Activated CD8-positive, alpha-beta memory T cell treated with anti-CD3 and anti-CD28 coated beads, Interleukin-2, amount 50 U/mL, for 4 hours (primary cell): ENCODE measurements at regions not wholly inside any gene's neighbourhood (a gene's known extent, or its start where the extent isn't known, plus 50 kb on each side); places are given as distances from the start of the nearest gene placed in this dataset.
"Not testable (repeated sequence)": the region's sequence is repeated elsewhere in the genome, so short reads cannot be mapped to it uniquely, and the experiment has no call there.

Experiments used
- DNase-seq: peaks from one replicate; pipeline ENCODE4 v3.0.0-alpha.2; 2020

DNA sequence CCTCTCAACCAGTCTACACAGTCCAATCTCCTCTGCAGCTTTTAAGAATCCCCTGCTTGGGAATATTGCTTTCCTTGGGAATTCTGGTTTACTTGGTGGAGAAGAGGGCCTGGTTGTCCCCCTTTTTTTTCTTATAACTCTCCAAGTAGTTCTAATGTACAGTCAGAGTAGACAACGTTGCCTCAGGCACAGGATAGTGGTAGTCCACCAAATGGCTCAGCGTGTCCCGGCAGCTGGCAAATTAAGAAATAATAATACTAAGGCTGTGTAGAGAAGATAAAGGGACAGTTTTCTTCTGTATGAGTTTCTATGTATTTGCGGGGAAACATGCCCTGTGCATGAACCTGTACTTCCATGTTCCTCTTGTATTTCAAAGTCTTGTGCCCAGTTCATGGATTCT lies 145.7 kb upstream of the RREB1 start:
- DNase-seq, result no peak

- DNase-seq, result no peak
Observed at GRCh38 chr6:6962699-6963098, 145.1 kb upstream of the RREB1 start.

GRCh38 chr6:6963390-6963789 lies 144.4 kb upstream of the RREB1 start:
- not testable (repeated sequence) for DNase-seq

DNA sequence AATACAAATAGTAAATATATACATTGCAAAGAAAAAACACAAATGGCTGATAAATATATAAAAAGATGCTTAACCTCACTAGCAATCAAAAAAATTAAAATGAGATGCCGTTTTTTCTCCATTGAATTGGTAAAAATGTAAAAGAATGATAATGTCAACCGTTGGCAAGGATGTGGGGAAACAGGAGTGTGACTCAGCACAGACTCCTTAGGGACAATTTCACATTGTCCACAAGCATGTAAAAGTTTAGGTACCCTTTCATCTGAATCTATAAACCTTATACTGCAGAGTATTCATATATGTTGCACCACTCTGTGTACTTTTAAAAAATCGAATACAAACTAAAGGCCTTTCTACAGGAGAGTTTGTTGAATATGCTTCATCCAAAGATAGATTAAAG lies 143.1 kb upstream of the RREB1 start:
- no peak for DNase-seq

GRCh38 chr6:6966127-6966526 lies 141.6 kb upstream of the RREB1 start:
- DNase-seq, result no peak

DNA sequence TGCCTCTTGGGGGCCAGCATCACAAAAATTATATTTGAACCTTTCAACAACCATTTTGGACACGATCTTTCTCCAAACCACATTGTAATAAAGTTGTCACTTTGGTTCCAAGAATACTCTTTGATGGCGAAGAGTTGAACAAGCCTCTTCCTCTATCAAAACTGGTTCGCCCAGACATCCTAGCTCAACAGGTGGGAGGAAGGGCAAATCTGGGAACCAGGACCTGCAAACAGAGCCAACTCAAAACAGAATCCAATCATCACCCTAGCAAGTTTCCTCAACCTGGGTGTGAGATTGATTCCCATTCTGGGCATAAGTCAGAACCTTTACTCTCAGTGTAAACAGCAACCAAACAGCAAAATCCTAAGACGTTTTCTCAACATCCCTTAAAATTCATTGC lies 141.2 kb upstream of the RREB1 start:
- no peak for DNase-seq

DNA sequence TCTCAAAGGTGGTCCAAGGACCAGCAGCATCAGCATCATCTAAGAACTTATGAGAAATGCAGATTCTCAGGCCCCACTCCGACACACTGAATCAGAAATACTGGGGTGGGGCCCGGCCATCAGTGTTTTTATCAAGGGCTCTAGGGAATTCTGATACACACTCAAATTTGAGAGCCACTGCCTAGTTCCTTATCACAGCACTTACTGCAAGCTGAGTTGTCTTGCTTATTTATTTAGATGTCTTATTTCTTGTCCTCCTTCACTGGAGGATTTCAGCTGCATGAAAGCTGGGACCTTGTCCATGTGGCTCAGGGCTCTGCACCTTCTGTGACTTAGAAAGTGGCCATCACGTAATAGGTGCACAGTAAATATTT lies 139.4 kb upstream of the RREB1 start:
- no peak for DNase-seq

DNA sequence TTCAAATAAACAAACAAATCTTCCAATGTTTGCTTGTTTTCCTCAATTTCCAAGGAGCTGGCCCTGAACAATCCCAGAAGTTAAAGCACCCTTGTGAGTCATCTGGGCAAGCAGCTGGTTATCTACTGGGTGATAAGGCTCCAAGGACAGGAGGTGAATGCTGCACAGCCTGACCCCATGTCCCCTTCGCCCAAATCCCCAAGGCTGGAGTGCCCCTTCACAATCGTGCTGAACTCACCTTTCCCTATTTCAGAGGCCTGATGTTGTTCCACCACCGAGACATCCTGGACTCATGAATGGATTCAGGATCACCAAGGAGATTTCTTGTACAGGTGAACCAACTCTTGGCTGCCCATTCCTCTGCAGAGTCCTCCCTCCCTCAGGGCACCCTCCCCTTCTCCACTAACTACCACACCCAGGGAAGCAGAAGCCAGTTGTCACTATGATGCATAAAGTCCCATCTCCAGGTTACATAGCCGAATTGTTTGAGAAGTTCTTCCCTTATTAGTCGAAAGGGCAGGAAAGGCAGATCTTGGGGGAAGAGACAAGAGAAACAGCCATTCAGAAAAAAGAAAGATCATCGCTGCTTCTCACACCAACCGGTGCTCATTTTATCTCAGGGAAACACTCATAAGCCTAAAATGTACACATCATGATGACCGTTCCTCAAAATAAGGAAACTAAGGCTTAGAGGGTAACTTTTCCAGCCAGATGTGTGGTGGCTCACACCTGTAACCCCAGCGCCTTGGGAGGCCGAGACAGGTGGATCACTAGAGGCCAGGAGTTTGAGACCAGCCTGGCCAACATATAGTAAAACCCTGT lies 138.8 kb upstream of the RREB1 start:
- DNase-seq, result no peak

- no peak for DNase-seq
Observed at GRCh38 chr6:6969761-6970223, 138.0 kb upstream of the RREB1 start.

GRCh38 chr6:6970851-6971250 lies 136.9 kb upstream of the RREB1 start:
- DNase-seq, result no peak

DNA sequence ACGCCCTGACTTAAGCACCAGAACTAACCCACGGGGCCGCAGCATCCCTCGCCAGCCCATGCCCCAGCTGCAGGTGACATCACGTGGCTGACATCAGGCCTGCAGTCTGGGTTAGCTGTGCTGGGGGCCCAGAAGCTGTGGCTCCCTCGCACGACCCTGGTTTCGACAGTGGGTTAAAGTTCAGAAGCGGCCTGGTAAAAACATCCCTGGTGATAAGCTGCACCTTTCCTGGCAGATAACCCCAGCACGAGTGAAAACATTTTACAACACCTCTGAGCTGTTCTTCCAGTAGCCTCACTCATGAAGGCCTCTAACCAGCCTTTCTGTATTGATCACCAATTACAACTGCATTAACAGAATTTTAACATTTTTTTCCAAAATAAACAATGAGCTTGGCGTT lies 136.4 kb upstream of the RREB1 start:
- DNase-seq, result no peak

- no peak for DNase-seq
Observed at GRCh38 chr6:6972456-6972855, 135.3 kb upstream of the RREB1 start.

DNA sequence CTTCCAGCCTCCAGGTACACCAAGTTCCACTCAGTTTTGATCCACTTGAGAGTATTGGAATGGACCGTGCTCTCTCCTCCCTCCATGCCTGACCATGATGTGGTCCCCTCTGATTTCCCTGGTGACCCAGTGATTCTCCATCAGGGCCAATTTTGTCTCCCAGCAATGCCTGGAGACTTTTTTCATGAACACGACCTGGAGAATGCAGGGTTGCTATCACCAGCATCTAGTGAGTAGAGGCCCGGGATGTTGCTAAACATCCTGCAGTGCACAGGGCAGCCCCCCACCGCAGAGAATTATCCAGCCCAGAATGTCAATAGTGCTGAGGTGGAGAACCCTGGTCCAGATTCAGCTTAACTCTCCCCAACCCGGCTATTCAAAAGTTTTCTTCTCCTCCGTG lies 134.0 kb upstream of the RREB1 start:
- DNase-seq, result no peak

DNA sequence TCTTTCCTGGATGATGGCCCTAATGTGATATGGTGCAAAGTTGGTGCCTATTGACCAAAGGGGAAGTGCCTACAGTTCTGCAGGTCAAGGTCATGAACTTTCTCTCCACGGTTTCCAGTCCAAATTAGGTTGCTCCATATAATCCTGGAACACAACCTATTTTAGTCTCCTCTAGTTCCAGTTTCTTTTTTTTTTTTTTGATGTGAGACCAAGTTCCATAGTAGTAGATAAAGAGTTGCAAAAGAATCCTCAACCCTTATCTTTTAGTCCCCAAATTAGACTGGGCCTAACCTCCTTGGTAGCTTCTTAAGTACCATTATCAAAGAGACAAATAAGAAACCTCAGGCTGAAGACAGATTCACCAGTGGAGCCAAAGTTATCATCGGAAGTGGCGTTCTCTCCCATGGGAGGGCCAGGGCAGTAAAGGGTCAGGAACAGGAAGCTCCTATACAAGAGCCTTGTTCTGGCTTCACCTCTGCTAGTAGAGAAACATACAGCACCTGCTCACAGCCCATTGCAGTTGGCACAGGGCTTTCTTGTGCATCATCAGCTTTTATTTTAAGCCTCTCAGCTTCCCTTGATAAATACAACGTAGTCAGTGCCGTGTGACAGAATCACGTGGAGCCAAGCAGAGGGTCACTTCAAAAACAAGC lies 132.2 kb upstream of the RREB1 start:
- no peak for DNase-seq

DNA sequence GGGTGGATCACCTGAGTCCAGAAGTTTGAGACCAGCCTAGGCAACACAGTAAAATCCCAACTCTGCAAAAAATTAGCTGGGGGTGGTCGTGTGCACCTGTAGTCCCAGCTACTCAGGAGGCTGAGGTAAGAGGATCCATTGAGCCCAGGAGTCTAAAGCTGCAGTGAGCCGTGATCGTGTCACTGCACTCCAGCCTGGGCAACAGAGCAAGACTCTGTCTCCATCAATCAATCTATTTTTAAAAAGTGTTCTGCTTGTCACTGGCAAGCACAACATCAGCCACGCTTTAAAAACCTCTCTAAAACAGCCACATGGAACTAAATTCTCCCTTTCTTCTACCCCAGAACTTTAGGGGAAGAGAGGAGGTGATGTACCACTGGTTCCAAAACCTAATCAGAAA lies 131.6 kb upstream of the RREB1 start:
- DNase-seq, result no peak

DNA sequence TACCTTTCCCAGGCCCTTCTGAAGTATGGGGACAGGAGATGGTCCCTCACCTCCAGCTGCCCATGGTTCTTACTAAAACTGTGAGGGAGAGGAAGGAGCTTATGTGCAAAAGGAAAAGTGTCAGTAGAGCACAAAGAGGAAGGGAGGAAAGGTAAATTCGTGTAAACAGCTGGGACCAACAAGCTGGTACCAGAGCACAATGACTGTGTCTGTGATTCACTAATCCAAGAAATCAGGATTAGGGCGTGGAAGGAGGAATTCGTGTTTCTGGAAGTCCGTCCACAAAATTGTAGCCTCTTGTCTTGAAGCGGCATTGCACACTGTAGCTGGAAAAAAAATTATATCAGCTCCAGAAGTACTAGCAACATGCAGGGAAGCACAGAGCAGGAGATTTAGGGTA lies 129.0 kb upstream of the RREB1 start:
- no peak for DNase-seq

GRCh38 chr6:6980999-6981597 lies 126.7 kb upstream of the RREB1 start:
- DNase-seq, result no peak

GRCh38 chr6:6981681-6982322 lies 126.0 kb upstream of the RREB1 start:
- DNase-seq, result no peak

- no peak for DNase-seq
Observed at GRCh38 chr6:6982663-6983062, 125.1 kb upstream of the RREB1 start.

GRCh38 chr6:6984585-6985366 lies 123.0 kb upstream of the RREB1 start:
- no peak for DNase-seq

DNA sequence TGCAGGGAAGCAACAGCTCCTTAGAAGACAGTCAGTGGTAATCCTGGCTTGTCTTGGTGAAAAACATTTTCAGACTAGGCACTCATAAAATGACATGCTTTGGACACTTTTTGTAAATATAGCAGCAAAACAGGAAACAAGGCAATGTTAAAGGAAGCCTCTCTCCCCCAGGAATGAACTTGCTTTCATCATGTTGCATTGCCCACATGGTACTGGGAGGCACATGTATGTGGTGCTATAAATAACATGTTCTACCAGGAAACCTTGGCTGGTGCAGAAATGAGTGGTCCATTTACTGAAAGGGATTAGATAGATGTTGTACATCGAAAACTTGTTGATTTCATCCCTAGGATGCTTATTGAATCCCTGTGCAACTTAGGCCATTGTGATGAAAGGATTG lies 121.4 kb upstream of the RREB1 start:
- DNase-seq, result no peak

DNA sequence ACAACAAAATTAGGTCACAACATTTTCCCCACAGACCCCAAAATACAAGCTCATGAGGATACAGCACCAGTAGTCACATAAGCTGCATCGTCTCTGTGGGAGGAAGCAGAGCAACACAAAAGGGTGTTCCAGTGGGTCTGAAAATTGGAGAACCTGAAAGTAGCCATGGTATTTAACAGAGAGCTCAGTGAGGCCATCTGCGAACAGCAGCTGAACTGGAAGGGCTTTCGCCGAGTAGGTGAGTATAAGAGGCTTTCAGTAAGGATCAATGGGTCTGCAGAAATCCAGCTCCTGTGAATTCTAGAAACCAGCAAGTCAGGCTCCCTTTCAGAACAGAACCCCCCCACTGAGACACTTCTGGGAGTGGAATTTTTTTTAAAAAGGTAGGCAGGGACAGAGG lies 120.0 kb upstream of the RREB1 start:
- no peak for DNase-seq

GRCh38 chr6:6990059-6990458 lies 117.7 kb upstream of the RREB1 start:
- not testable (repeated sequence) for DNase-seq
